ENCODE measurements at regions not wholly inside any gene's neighbourhood (a gene's known extent, or its start where the extent isn't known, plus 50 kb on each side); places are given as distances from the start of the nearest gene placed in this dataset.

- Histone ChIP-seq H4K91ac (ENCODE audit: insufficient read length, low read depth, low read length) (no peak overlapping the region), H3K14ac (ENCODE audit: insufficient read depth, low read length) (no peak overlapping the region), H3T11ph (ENCODE audit: low read length) (no peak overlapping the region), H2BK5ac (ENCODE audit: insufficient read length, low read length) (no peak overlapping the region), H3K9me3 (ENCODE audit: control insufficient read depth, low read depth, low read length) (no peaks in the 10 kb centered on the region), H3K23ac (ENCODE audit: insufficient read length, low read depth, low read length) (no peak overlapping the region), H4K20me1 (ENCODE audit: control insufficient read depth, insufficient read depth, insufficient read length) (no peaks in the 10 kb centered on the region), H2AFZ (ENCODE audit: low read length) (no peak overlapping the region), H3K23me2 (ENCODE audit: insufficient read length, low read depth, low read length, poor library complexity, severe bottlenecking) (no peaks in the 10 kb centered on the region), H3K4me2 (ENCODE audit: insufficient read depth, insufficient read length, low read length) (no peak overlapping the region), H2BK12ac (ENCODE audit: insufficient read length, low read depth, low read length) (no peak overlapping the region), H3K18ac (ENCODE audit: insufficient read length, low read depth, low read length) (no peak overlapping the region), H2BK120ac (ENCODE audit: low read depth, low read length, poor library complexity, severe bottlenecking) (no peak overlapping the region), H3K27me3 (ENCODE audit: insufficient read depth, low read length) (no peaks in the 10 kb centered on the region), H3K79me1 (ENCODE audit: insufficient read depth, low read depth, low read length, poor library complexity, severe bottlenecking) (no peaks in the 10 kb centered on the region), H4K8ac (replicated peaks; ENCODE audit: insufficient read length, low read depth, low read length) (no peak overlapping the region), H2BK20ac (ENCODE audit: low read depth, low read length, poor library complexity, severe bottlenecking) (no peak overlapping the region), H3K9ac (ENCODE audit: extremely low read depth, insufficient read length, low read length) (no peak overlapping the region), H3K27ac (ENCODE audit: insufficient read length, low read depth, low read length) (no peak overlapping the region), H4K5ac (ENCODE audit: insufficient read length, low read depth, low read length) (no peak overlapping the region), H3K56ac (ENCODE audit: insufficient read length, low read depth, low read length) (no peak overlapping the region), H2BK15ac (ENCODE audit: low read depth, low read length) (no peak overlapping the region), H2AK5ac (ENCODE audit: insufficient read length, low read length) (no peak overlapping the region), H3K4me1 (ENCODE audit: insufficient read depth, low read length) (no peaks in the 10 kb centered on the region; the same call in 1 of the 2 replicates), H3K79me2 (ENCODE audit: insufficient read depth, low read length) (no peaks in the 10 kb centered on the region), H3K4ac (ENCODE audit: low read depth, low read length) (no peak overlapping the region)
- Mint-ChIP-seq H3K27ac (no peak overlapping the region), H3K4me1 (peaks cover 11 to 15% of the 10 kb centered on the region in 2 experiments), H3K27me3 (ENCODE audit: low read depth) (no peaks in the 10 kb centered on the region), H3K4me3 (no peak overlapping the region), H3K9me3 (no peaks in the 10 kb centered on the region; a peak in 1 of 5 replicates), H3K36me3 (ENCODE audit: insufficient read depth in 1 of 3, low read depth in 3 of 3) (no peaks in the 10 kb centered on the region)
- DNase-seq: no peak
- no peak for TF ChIP-seq CTCF (conservative IDR thresholded peaks at IDR 0.05)
- WGBS (ENCODE audit: extremely low coverage, insufficient read length, low lambda C conversion rate): no CpG with 5 or more reads among the region's 3 CpGs
These were observed 231.8 kb upstream of the GPRIN3 start for GRCh38 chr4:89539374-89539773.

Data from H9 (cell line).